GM19351 (cell line): ENCODE measurements at regions not wholly inside any gene's neighbourhood (a gene's known extent, or its start where the extent isn't known, plus 50 kb on each side); places are given as distances from the start of the nearest gene placed in this dataset.

Experiments
- ATAC-seq: cut with Tn5 transposase; IDR thresholded peaks from one replicate; pipeline ENCODE4 v1.9.1; 2021; ENCODE audit warnings: mild to moderate bottlenecking, moderate library complexity; ENCODE audit not compliant: unreplicated experiment

GRCh38 chr7:131197920-131198615 lies 129.6 kb upstream of the MKLN1 start:
- no peak for ATAC-seq

GRCh38 chr7:131202451-131202850 lies 125.2 kb upstream of the MKLN1 start:
- ATAC-seq: no peak

GRCh38 chr7:131203291-131203976 lies 124.2 kb upstream of the MKLN1 start:
- no peak for ATAC-seq

GRCh38 chr7:131208777-131209176 lies 118.9 kb upstream of the MKLN1 start:
- no peak for ATAC-seq

- ATAC-seq: no peak
Observed at GRCh38 chr7:131210618-131211017, 117.1 kb upstream of the MKLN1 start.

- no peak for ATAC-seq
Observed at GRCh38 chr7:131211500-131211899, 116.2 kb upstream of the MKLN1 start.

GRCh38 chr7:131212114-131212513 lies 115.6 kb upstream of the MKLN1 start:
- ATAC-seq: no peak

GRCh38 chr7:131218727-131219128 lies 108.9 kb upstream of the MKLN1 start:
- peak; percentile 78 for ATAC-seq

- ATAC-seq: peak; percentile 47
Observed at GRCh38 chr7:131219312-131220041, 108.2 kb upstream of the MKLN1 start.

GRCh38 chr7:131221061-131221460 lies 106.6 kb upstream of the MKLN1 start:
- no peak for ATAC-seq

- ATAC-seq: no peak
Observed at GRCh38 chr7:131222171-131222570, 105.5 kb upstream of the MKLN1 start.

- no peak for ATAC-seq
Observed at GRCh38 chr7:131223151-131223550, 104.5 kb upstream of the MKLN1 start.

- no peak for ATAC-seq
Observed at GRCh38 chr7:131224996-131225395, 102.7 kb upstream of the MKLN1 start.

- no peak for ATAC-seq
Observed at GRCh38 chr7:131225619-131226513, 101.8 kb upstream of the MKLN1 start.

- ATAC-seq: no peak
Observed at GRCh38 chr7:131226514-131226865, 101.2 kb upstream of the MKLN1 start.

GRCh38 chr7:131231381-131232220 lies 96.1 kb upstream of the MKLN1 start:
- ATAC-seq: peak; percentile 83

- no peak for ATAC-seq
Observed at GRCh38 chr7:131232768-131233167, 94.9 kb upstream of the MKLN1 start.

- ATAC-seq: no peak
Observed at GRCh38 chr7:131233193-131233592, 94.5 kb upstream of the MKLN1 start.

GRCh38 chr7:131234719-131235488 lies 92.8 kb upstream of the MKLN1 start:
- no peak for ATAC-seq
